ENCODE measurements at regions not wholly inside any gene's neighbourhood (a gene's known extent, or its start where the extent isn't known, plus 50 kb on each side); places are given as distances from the start of the nearest gene placed in this dataset.

GRCh38 chr7:115844857-115845256, 185.7 kb downstream of the TFEC start:
- ChIA-PET CTCF (interaction anchor here (0.6 kb wide), 1 partner anchor 15 kb away, joined by 10 read pairs; no protein-coding TSS in a partner anchor), POLR2A (ENCODE audit: unreplicated experiment) (no interaction called here)
- H3K18ac ChIP-seq (ENCODE audit: low read depth, low read length) = no peak overlapping the region
- H3K14ac ChIP-seq (replicated peaks; ENCODE audit: low read depth, low read length) = no peak overlapping the region
- DNase-seq = peak; percentile 52
- no peak overlapping the region for H4K8ac ChIP-seq (ENCODE audit: low read depth in 2 of 2, low read length in 2 of 2)
- H4K20me1 ChIP-seq (ENCODE audit: insufficient read depth, low read length) = no peaks in the 10 kb centered on the region
- H3K9me1 ChIP-seq (ENCODE audit: insufficient read depth, low read length) = no peaks in the 10 kb centered on the region
- H2AK5ac ChIP-seq (ENCODE audit: low read depth, low read length) = no peak overlapping the region
- no peak overlapping the region for H3K9ac ChIP-seq (ENCODE audit: low read depth, low read length)
- no peak overlapping the region for H3K27ac ChIP-seq (ENCODE audit: insufficient read depth, low read length)
- no peak overlapping the region for H2BK120ac ChIP-seq (ENCODE audit: low read depth, low read length)
- no peaks in the 10 kb centered on the region for H3K27me3 ChIP-seq (ENCODE audit: control insufficient read depth, insufficient read depth, low read length)
- H3K56ac ChIP-seq (ENCODE audit: extremely low read depth, insufficient read depth, low read length) = no peak overlapping the region
- H3K4ac ChIP-seq (ENCODE audit: low read depth, low read length) = no peak overlapping the region
- H4K5ac ChIP-seq (ENCODE audit: low read depth, low read length) = no peak overlapping the region
- intact Hi-C loops (cut with micrococcal nuclease) = no loop called here
- WGBS, 2 experiments (ENCODE audit: extremely low coverage in 2 of 2, insufficient read length in 1 of 2) = no CpG with 5 or more reads among the region's 1 CpG
- H2BK15ac ChIP-seq (ENCODE audit: low read depth, low read length) = no peak overlapping the region
- H3K4me3 ChIP-seq (ENCODE audit: insufficient read depth, low read depth, low read length) = no peak overlapping the region
- H2BK5ac ChIP-seq (ENCODE audit: low read depth, low read length, poor library complexity, severe bottlenecking) = no peak overlapping the region
- no peaks in the 10 kb centered on the region for H3K79me1 ChIP-seq (ENCODE audit: low read depth in 1 of 2, low read length in 2 of 2)
- H3K23ac ChIP-seq (ENCODE audit: low read depth, low read length) = no peak overlapping the region
- no TSS peak for BruUV-seq (replicated peaks)
- H3K9me3 ChIP-seq (ENCODE audit: control insufficient read depth, insufficient read depth, low read length) = no peaks in the 10 kb centered on the region
- ATAC-seq (ENCODE audit: low read depth) = no peak
- TF ChIP-seq RAD21 (IDR thresholded peaks at IDR 0.05; ENCODE audit: low read length) = no peak
- no peak for TF ChIP-seq CTCF (conservative IDR thresholded peaks at IDR 0.05; ENCODE audit: low read depth, low read length)
- no peak for TF ChIP-seq NFE2L2 (IDR thresholded peaks at IDR 0.05; ENCODE audit: low read depth, low read length)
- no peak for TF ChIP-seq POLR2A (IDR thresholded peaks at IDR 0.05; ENCODE audit: low read depth, low read length)
- no peak overlapping the region for H3K4me2 ChIP-seq (ENCODE audit: low read depth, low read length)
- H3K36me3 ChIP-seq (ENCODE audit: control insufficient read depth, insufficient read depth, low read length) = no peaks in the 10 kb centered on the region
- in situ Hi-C loops (cut with MboI; ENCODE audit: low sequenced_read_pairs) = no loop called here
- H4K91ac ChIP-seq (ENCODE audit: insufficient read depth, low read depth, low read length) = no peak overlapping the region
- dilution Hi-C loops (cut with HindIII; ENCODE audit: low sequenced_read_pairs, unreplicated experiment) = no loop called here
- no peak overlapping the region for H2BK20ac ChIP-seq (ENCODE audit: low read depth, low read length)
- no peak overlapping the region for H2AK9ac ChIP-seq (replicated peaks; ENCODE audit: low read depth, low read length, poor library complexity)
- no peak overlapping the region for H2AFZ ChIP-seq (replicated peaks; ENCODE audit: low read length, poor library complexity)
- H3K4me1 ChIP-seq (ENCODE audit: control insufficient read depth, insufficient read depth, low read length) = no peaks in the 10 kb centered on the region
